MCF 10A (cell line): ENCODE measurements at regions not wholly inside any gene's neighbourhood (a gene's known extent, or its start where the extent isn't known, plus 50 kb on each side); places are given as distances from the start of the nearest gene placed in this dataset.

Experiments
- BruUV-seq: library from RNA; stranded (reverse); fragments of 400-500 nt; replicated peaks from 2 replicates; lab custom pipeline; 2021; lab: Mats Ljungman, UMichigan
- CTCF ChIA-PET: fragments of 300-600 bp; sonication (Branson Sonifier 250); formaldehyde crosslinking; extraction: SDS; loops from one replicate; lab custom pipeline; 2021; ENCODE audit warnings: antibody characterized with exemption, inconsistent platforms; lab: Yijun Ruan, JAX
- POLR2A ChIA-PET: fragments of 300-600, 350-650 bp; sonication (Branson Sonifier 250); formaldehyde crosslinking; extraction: SDS; loops from one replicate; lab custom pipeline; 2020; ENCODE audit warnings: antibody characterized with exemption, inconsistent platforms; lab: Yijun Ruan, JAX
- DNase-seq: peaks from one replicate; pipeline ENCODE4 v3.0.0-alpha.2; 2018; ENCODE audit not compliant: unreplicated experiment
- H3K27ac Mint-ChIP-seq: one replicate; pipeline ENCODE4 v1.8.0; 2022; ENCODE audit warnings: mild to moderate bottlenecking, low read depth, mixed read lengths; ENCODE audit not compliant: unreplicated experiment
- H3K27me3 Mint-ChIP-seq: one replicate; pipeline ENCODE4 v1.8.0; 2022; ENCODE audit warnings: mixed read lengths; ENCODE audit not compliant: insufficient read depth, unreplicated experiment
- H3K36me3 Mint-ChIP-seq: one replicate; pipeline ENCODE4 v1.8.0; 2022; ENCODE audit warnings: mild to moderate bottlenecking, moderate library complexity, mixed read lengths; ENCODE audit not compliant: insufficient read depth, unreplicated experiment
- H3K4me1 Mint-ChIP-seq: one replicate; pipeline ENCODE4 v1.8.0; 2022; ENCODE audit warnings: mixed read lengths; ENCODE audit not compliant: insufficient read depth, unreplicated experiment
- H3K4me3 Mint-ChIP-seq: one replicate; pipeline ENCODE4 v1.8.0; 2022; ENCODE audit warnings: mild to moderate bottlenecking, moderate library complexity, mixed read lengths; ENCODE audit not compliant: unreplicated experiment
- H3K9me3 Mint-ChIP-seq: one replicate; pipeline ENCODE4 v1.8.0; 2022; ENCODE audit warnings: mixed read lengths; ENCODE audit not compliant: unreplicated experiment
- CTCF ChIP-seq: fragments of 200-600 bp; IDR thresholded peaks from one replicate; pipeline ENCODE4 v1.8.0; 2022; ENCODE audit warnings: antibody characterized with exemption, mild to moderate bottlenecking; ENCODE audit not compliant: unreplicated experiment
- intact Hi-C: fragments of 100-400 bp; cut with micrococcal nuclease; formaldehyde crosslinking; loops from 2 replicates; pipeline ENCODE4 v1.14.1; 2022

DNA sequence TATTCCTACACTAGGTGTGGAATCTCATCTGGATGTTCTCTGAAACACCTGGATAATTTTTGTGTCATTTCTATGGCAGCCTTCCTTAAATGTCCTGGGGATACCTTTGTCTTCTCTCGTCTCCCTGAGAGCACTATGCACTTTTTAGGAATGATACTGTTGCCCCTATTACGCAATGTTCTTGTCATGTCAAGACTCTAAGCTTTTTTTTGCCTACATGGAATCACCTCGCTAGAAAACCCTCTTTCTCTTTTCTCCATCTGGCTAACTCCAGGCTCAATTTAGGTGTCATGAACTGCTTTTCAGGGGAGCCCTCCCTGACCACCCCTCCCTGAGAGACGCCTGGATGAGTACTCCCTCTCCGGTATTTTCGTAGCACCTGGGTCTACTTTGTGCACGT, 81.3 kb downstream of the SOX2 start:
- Mint-ChIP-seq H3K9me3 (no peaks in the 10 kb centered on the region), H3K4me1 (no peaks in the 10 kb centered on the region), H3K27me3 (no peaks in the 10 kb centered on the region), H3K4me3 (no peak overlapping the region), H3K36me3 (no peaks in the 10 kb centered on the region), H3K27ac (no peak overlapping the region)
- ChIA-PET POLR2A (no interaction called here), CTCF (no interaction called here)
- no peak for TF ChIP-seq CTCF
- no peak for DNase-seq
- intact Hi-C loops = no loop called here
- BruUV-seq = no TSS peak

GRCh38 chr3:181794011-181794790, 82.5 kb downstream of the SOX2 start:
- no peak overlapping the region for H3K4me3 Mint-ChIP-seq
- POLR2A ChIA-PET = no interaction called here
- no peaks in the 10 kb centered on the region for H3K36me3 Mint-ChIP-seq
- no TSS peak for BruUV-seq
- no peaks in the 10 kb centered on the region for H3K27me3 Mint-ChIP-seq
- DNase-seq = no peak
- no peak overlapping the region for H3K27ac Mint-ChIP-seq
- H3K9me3 Mint-ChIP-seq = no peaks in the 10 kb centered on the region
- TF ChIP-seq CTCF = no peak
- CTCF ChIA-PET = no interaction called here
- intact Hi-C loops = no loop called here
- H3K4me1 Mint-ChIP-seq = no peaks in the 10 kb centered on the region

- intact Hi-C loops = no loop called here
Observed at GRCh38 chr3:181796641-181797040, 84.9 kb downstream of the SOX2 start.

More at GRCh38 chr3:181796641-181797040, 84.9 kb downstream of the SOX2 start:
- DNase-seq = no peak
- H3K9me3 Mint-ChIP-seq = no peaks in the 10 kb centered on the region
- no peak overlapping the region for H3K4me3 Mint-ChIP-seq
- no peak overlapping the region for H3K27ac Mint-ChIP-seq
- H3K27me3 Mint-ChIP-seq = no peaks in the 10 kb centered on the region
- POLR2A ChIA-PET = interaction anchor here (0.5 to 0.9 kb wide), 2 partner anchors 27 to 1954 kb away, joined by 3 read pairs; no protein-coding TSS in a partner anchor
- H3K4me1 Mint-ChIP-seq = no peaks in the 10 kb centered on the region
- no peaks in the 10 kb centered on the region for H3K36me3 Mint-ChIP-seq
- no TSS peak for BruUV-seq
- CTCF ChIA-PET = interaction anchor here (1.0 kb wide), 1 partner anchor 19 kb away, joined by 4 read pairs; no protein-coding TSS in a partner anchor
- TF ChIP-seq CTCF = no peak
